ENCODE measurements at regions not wholly inside any gene's neighbourhood (a gene's known extent, or its start where the extent isn't known, plus 50 kb on each side); places are given as distances from the start of the nearest gene placed in this dataset.

DNA sequence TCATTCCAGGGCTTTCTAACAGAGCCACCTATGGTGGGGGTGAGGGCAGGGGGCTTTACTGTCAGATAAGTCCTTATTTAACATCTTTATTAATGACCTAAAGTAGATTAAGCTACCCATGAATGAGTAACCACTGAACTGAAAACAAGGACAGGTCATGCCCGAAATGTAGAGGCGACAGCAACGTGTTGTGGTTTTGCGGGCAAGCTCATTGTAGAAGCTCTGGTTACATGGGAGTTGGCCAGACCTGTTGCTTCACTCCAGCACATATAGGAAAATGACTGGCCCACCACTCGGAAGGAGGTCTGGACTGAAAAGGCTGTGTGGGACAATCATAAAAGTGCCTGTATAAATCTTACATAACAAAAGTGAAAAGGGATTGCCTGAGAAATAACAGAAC, 109.6 kb upstream of the NDP start:
- Histone ChIP-seq H3K27ac (ENCODE audit: insufficient read length, low read depth, low read length) (no peak overlapping the region), H4K91ac (ENCODE audit: insufficient read length, low read depth, low read length) (no peak overlapping the region), H3K9me3 (ENCODE audit: control insufficient read depth, low read depth, low read length) (peaks cover 20% of the 10 kb centered on the region), H2BK20ac (ENCODE audit: low read depth, low read length, poor library complexity, severe bottlenecking) (no peak overlapping the region), H4K20me1 (ENCODE audit: control insufficient read depth, insufficient read depth, insufficient read length) (no peaks in the 10 kb centered on the region), H2BK12ac (ENCODE audit: insufficient read length, low read depth, low read length) (no peak overlapping the region), H3K14ac (ENCODE audit: insufficient read depth, low read length) (no peak overlapping the region), H2BK120ac (ENCODE audit: low read depth, low read length, poor library complexity, severe bottlenecking) (no peak overlapping the region), H3K18ac (ENCODE audit: insufficient read length, low read depth, low read length) (no peak overlapping the region), H3K9ac (ENCODE audit: extremely low read depth, insufficient read length, low read length) (no peak overlapping the region), H2AK5ac (ENCODE audit: insufficient read length, low read length) (no peak overlapping the region), H2BK5ac (ENCODE audit: insufficient read length, low read length) (no peak overlapping the region), H2AFZ (ENCODE audit: low read length) (no peak overlapping the region), H3K4ac (ENCODE audit: low read depth, low read length) (no peak overlapping the region), H3K4me2 (ENCODE audit: insufficient read depth, insufficient read length, low read length) (no peak overlapping the region), H3K4me1 (ENCODE audit: insufficient read depth, low read length) (no peaks in the 10 kb centered on the region), H3T11ph (ENCODE audit: low read length) (no peak overlapping the region), H3K56ac (ENCODE audit: insufficient read length, low read depth, low read length) (no peak overlapping the region), H4K8ac (replicated peaks; ENCODE audit: insufficient read length, low read depth, low read length) (no peak overlapping the region), H3K27me3 (ENCODE audit: insufficient read depth, low read length) (no peaks in the 10 kb centered on the region), H3K79me1 (ENCODE audit: insufficient read depth, low read depth, low read length, poor library complexity, severe bottlenecking) (no peaks in the 10 kb centered on the region), H4K5ac (ENCODE audit: insufficient read length, low read depth, low read length) (no peak overlapping the region), H3K79me2 (ENCODE audit: insufficient read depth, low read length) (no peaks in the 10 kb centered on the region), H3K23me2 (ENCODE audit: insufficient read length, low read depth, low read length, poor library complexity, severe bottlenecking) (no peaks in the 10 kb centered on the region), H3K23ac (ENCODE audit: insufficient read length, low read depth, low read length) (no peak overlapping the region), H2BK15ac (ENCODE audit: low read depth, low read length) (no peak overlapping the region)
- Mint-ChIP-seq H3K4me3 (no peak overlapping the region), H3K36me3 (ENCODE audit: insufficient read depth in 1 of 3, low read depth in 3 of 3) (peaks cover 0 to 5% (median 2%) of the 10 kb centered on the region in 3 experiments; a peak in 4 of 7 replicates), H3K27ac (no peak overlapping the region), H3K27me3 (ENCODE audit: low read depth) (no peaks in the 10 kb centered on the region), H3K9me3 (peaks cover 61 to 65% of the 10 kb centered on the region in 2 experiments), H3K4me1 (no peaks in the 10 kb centered on the region)
- DNase-seq: no peak
- no peak for TF ChIP-seq CTCF (conservative IDR thresholded peaks at IDR 0.05)
- WGBS (ENCODE audit: extremely low coverage, insufficient read length, low lambda C conversion rate): no CpG with 5 or more reads among the region's 5 CpGs
